Calu3 (cell line): ENCODE measurements at regions not wholly inside any gene's neighbourhood (a gene's known extent, or its start where the extent isn't known, plus 50 kb on each side); places are given as distances from the start of the nearest gene placed in this dataset.

Experiments
- BruUV-seq: library from RNA; stranded (reverse); fragments of 400-500 nt; replicated peaks from 2 replicates; lab custom pipeline; 2021; lab: Mats Ljungman, UMichigan
- CTCF ChIA-PET: fragments of 300-600 bp; sonication (Branson Sonifier 250); formaldehyde crosslinking; loops from one replicate; lab custom pipeline; 2022; ENCODE audit warnings: antibody characterized with exemption; lab: Charles Lee
- DNase-seq: peaks from one replicate; pipeline ENCODE4 v3.0.0; 2022
- H3K27ac Mint-ChIP-seq: one replicate; pipeline ENCODE4 v1.8.0; 2022; ENCODE audit warnings: mixed read lengths; ENCODE audit not compliant: unreplicated experiment
- H3K27me3 Mint-ChIP-seq: one replicate; pipeline ENCODE4 v1.8.0; 2022; ENCODE audit warnings: mixed read lengths; ENCODE audit not compliant: unreplicated experiment
- H3K36me3 Mint-ChIP-seq: one replicate; pipeline ENCODE4 v1.8.0; 2022; ENCODE audit warnings: mild to moderate bottlenecking, moderate library complexity, mixed read lengths; ENCODE audit not compliant: insufficient read depth, unreplicated experiment
- H3K4me1 Mint-ChIP-seq: one replicate; pipeline ENCODE4 v1.8.0; 2022; ENCODE audit warnings: mild to moderate bottlenecking, low read depth, mixed read lengths; ENCODE audit not compliant: unreplicated experiment
- H3K4me3 Mint-ChIP-seq: one replicate; pipeline ENCODE4 v1.8.0; 2022; ENCODE audit warnings: mild to moderate bottlenecking, low read depth, moderate library complexity, mixed read lengths; ENCODE audit not compliant: unreplicated experiment
- H3K9me3 Mint-ChIP-seq: one replicate; pipeline ENCODE4 v1.8.0; 2022; ENCODE audit warnings: low read depth, mixed read lengths; ENCODE audit not compliant: unreplicated experiment
- intact Hi-C: fragments of 100-400 bp; cut with micrococcal nuclease; formaldehyde crosslinking; loops from one replicate; pipeline ENCODE4 v1.10.0; 2022; ENCODE audit not compliant: unreplicated experiment
- TF ChIP-seq, protein P1 (sequence below): fragments of 200-600 bp; IDR thresholded peaks from one replicate; pipeline ENCODE4 v1.8.0; 2022; ENCODE audit warnings: antibody characterized with exemption; ENCODE audit not compliant: unreplicated experiment

DNA sequence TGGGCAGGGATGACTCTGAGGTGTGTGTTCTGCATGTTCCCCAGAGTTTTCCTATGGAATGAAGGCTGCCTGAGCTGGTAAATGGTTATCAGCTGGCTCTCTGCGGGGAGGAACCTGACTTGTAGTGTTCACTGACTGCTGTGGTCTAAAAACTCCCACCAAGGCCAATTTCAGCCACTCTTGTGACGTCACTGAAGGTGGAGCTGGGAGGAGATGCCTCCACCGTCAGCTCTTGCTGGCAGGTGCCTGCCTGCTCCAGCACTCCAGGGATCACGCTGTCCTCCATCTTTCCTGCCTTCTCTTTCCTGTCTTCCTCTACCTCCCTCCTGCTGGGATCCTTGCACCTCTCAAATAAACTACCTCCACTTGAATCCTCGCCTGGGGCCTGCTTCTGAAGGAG, 209.5 kb upstream of the HS6ST1 start:
- no peak for DNase-seq
- H3K4me1 Mint-ChIP-seq = no peaks in the 10 kb centered on the region
- BruUV-seq = no TSS peak
- no peak overlapping the region for H3K4me3 Mint-ChIP-seq
- no peaks in the 10 kb centered on the region for H3K27me3 Mint-ChIP-seq
- H3K36me3 Mint-ChIP-seq = no peaks in the 10 kb centered on the region
- TF ChIP-seq, protein P1, sequence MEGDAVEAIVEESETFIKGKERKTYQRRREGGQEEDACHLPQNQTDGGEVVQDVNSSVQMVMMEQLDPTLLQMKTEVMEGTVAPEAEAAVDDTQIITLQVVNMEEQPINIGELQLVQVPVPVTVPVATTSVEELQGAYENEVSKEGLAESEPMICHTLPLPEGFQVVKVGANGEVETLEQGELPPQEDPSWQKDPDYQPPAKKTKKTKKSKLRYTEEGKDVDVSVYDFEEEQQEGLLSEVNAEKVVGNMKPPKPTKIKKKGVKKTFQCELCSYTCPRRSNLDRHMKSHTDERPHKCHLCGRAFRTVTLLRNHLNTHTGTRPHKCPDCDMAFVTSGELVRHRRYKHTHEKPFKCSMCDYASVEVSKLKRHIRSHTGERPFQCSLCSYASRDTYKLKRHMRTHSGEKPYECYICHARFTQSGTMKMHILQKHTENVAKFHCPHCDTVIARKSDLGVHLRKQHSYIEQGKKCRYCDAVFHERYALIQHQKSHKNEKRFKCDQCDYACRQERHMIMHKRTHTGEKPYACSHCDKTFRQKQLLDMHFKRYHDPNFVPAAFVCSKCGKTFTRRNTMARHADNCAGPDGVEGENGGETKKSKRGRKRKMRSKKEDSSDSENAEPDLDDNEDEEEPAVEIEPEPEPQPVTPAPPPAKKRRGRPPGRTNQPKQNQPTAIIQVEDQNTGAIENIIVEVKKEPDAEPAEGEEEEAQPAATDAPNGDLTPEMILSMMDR = no peak
- intact Hi-C loops = no loop called here
- no peak overlapping the region for H3K27ac Mint-ChIP-seq
- CTCF ChIA-PET = no interaction called here
- H3K9me3 Mint-ChIP-seq = peaks cover 4% of the 10 kb centered on the region

DNA sequence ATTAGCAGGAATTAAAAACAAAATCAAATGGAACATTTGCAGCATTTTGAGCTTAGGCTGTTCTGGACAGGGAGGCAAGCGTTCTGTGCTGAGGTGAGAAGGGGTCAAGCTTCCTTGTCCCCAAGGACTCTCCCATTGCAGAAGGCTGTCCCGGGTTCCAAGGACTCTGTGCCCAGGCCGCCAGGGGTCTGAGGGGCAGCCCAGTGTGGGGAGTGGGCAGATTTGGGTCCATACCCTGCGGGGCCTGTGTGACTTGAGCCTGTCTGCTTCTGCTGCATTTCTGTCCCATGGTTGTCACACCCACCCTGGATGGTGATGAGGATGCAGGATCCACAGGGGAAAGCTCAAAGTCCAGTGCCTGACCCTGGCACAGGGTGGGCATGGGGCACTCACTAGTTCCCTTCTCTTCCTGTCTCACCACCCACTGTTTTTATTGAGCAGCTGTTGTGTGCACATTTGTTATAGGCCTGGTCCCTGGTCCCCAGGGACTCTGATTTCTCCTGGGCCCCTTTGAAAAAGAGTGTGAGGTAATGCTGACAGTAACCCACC, 211.4 kb upstream of the HS6ST1 start:
- no peaks in the 10 kb centered on the region for H3K27me3 Mint-ChIP-seq
- BruUV-seq = no TSS peak

DNA sequence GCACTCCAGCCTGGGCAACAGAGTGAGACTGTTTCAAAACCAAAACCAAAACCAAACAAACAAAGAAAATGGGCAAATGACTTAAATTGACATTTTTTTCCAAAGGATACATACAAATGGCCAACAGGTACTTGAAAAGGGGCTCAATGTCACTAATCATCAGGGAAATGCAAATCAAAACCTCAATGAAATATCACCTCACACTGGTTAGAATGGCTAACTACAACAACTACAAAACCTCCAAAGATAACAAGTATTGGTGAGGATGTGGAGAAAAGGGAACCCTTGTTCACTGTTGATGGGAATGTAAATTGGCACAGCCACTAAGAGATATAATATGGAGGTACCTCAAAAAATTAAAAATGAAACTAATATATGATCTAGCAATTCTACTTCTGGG, 213.2 kb upstream of the HS6ST1 start:
- Mint-ChIP-seq H3K9me3 (peaks cover 2% of the 10 kb centered on the region), H3K4me3 (no peak overlapping the region), H3K27ac (no peak overlapping the region), H3K4me1 (peaks cover 18% of the 10 kb centered on the region), H3K36me3 (peaks cover under 1% of the 10 kb centered on the region), H3K27me3 (no peaks in the 10 kb centered on the region)
- BruUV-seq = no TSS peak
- intact Hi-C loops = loop anchor here (5.0 kb wide), 1 partner anchor 210 kb away; no protein-coding TSS in a partner anchor
- DNase-seq = no peak
- CTCF ChIA-PET = no interaction called here
- TF ChIP-seq, protein P1 = no peak

More for the DNA sequence above, 211.4 kb upstream of the HS6ST1 start:
- no peak for DNase-seq
- Mint-ChIP-seq H3K4me3 (no peak overlapping the region), H3K36me3 (no peaks in the 10 kb centered on the region), H3K27ac (no peak overlapping the region), H3K9me3 (peaks cover 2% of the 10 kb centered on the region), H3K4me1 (peaks cover 6% of the 10 kb centered on the region)
- intact Hi-C loops = loop anchor here (5.0 kb wide), 1 partner anchor 208 kb away; no protein-coding TSS in a partner anchor
- CTCF ChIA-PET = no interaction called here
- TF ChIP-seq, protein P1 = no peak

DNA sequence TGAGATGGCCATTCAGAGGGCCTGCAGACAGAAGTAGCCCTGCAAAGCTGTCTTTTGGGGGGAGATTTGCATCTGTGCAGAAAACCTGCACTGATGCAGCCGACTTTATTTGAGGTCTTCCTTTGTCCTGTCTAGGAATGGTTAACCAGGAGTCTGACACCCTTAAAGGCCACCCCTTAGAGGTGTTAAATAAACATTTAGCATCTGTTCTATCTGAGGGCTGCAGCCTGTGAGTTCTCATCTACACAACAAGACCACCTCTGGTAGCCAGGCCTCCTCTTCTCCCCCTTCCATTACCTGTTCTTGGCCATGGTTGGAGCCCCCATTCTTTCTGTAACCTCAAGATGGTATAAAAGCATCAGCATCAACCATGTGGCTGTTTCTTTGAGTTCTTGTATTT, 214.4 kb upstream of the HS6ST1 start:
- no peak overlapping the region for H3K27ac Mint-ChIP-seq
- H3K36me3 Mint-ChIP-seq = peaks cover 6% of the 10 kb centered on the region

More for the DNA sequence above, 214.4 kb upstream of the HS6ST1 start:
- H3K9me3 Mint-ChIP-seq = peaks cover 2% of the 10 kb centered on the region
- CTCF ChIA-PET = no interaction called here
- TF ChIP-seq, protein P1 = no peak
- no peaks in the 10 kb centered on the region for H3K27me3 Mint-ChIP-seq
- DNase-seq = no peak
- BruUV-seq = no TSS peak
- H3K4me3 Mint-ChIP-seq = no peak overlapping the region
- intact Hi-C loops = loop anchor here (5.0 kb wide), 1 partner anchor 211 kb away; no protein-coding TSS in a partner anchor
- peaks cover 26% of the 10 kb centered on the region for H3K4me1 Mint-ChIP-seq
